HUES48 (cell line): ENCODE measurements at regions not wholly inside any gene's neighbourhood (a gene's known extent, or its start where the extent isn't known, plus 50 kb on each side); places are given as distances from the start of the nearest gene placed in this dataset.

Experiments used
- H3K27ac ChIP-seq: one replicate; pipeline ENCODE4 v1.7.0; 2013; ENCODE audit warnings: low read depth, low read length, inconsistent platforms
- H3K27me3 ChIP-seq: 2 replicates; pipeline ENCODE4 v1.6.1; 2013; ENCODE audit warnings: mild to moderate bottlenecking, low read length; ENCODE audit not compliant: control insufficient read depth, insufficient read depth
- H3K36me3 ChIP-seq: 2 replicates; pipeline ENCODE4 v1.6.1; 2013; ENCODE audit warnings: low read length; ENCODE audit not compliant: control insufficient read depth, insufficient read depth
- H3K4me1 ChIP-seq: 2 replicates; pipeline ENCODE4 v1.6.1; 2013; ENCODE audit warnings: mild to moderate bottlenecking, low read length; ENCODE audit not compliant: control insufficient read depth, insufficient read depth
- H3K4me3 ChIP-seq: 2 replicates; pipeline ENCODE4 v1.5.1; 2013; ENCODE audit warnings: mild to moderate bottlenecking, low read depth, low read length
- H3K9ac ChIP-seq: 2 replicates; pipeline ENCODE4 v1.6.1; 2013; ENCODE audit warnings: mild to moderate bottlenecking, low read depth, low read length, moderate library complexity
- H3K9me3 ChIP-seq: 2 replicates; pipeline ENCODE4 v1.6.1; 2013; ENCODE audit warnings: low read length; ENCODE audit not compliant: control insufficient read depth, insufficient read depth

GRCh38 chr4:144202081-144202480, 61.6 kb upstream of the GYPA start:
- Histone ChIP-seq H3K9me3 (peaks cover 9% of the 10 kb centered on the region; the same call in 1 of the 2 replicates), H3K27ac (no peak overlapping the region), H3K27me3 (no peaks in the 10 kb centered on the region), H3K36me3 (no peaks in the 10 kb centered on the region), H3K4me1 (no peaks in the 10 kb centered on the region), H3K9ac (no peak overlapping the region), H3K4me3 (no peak overlapping the region)

GRCh38 chr4:144203155-144203554, 62.6 kb upstream of the GYPA start:
- Histone ChIP-seq H3K9me3 (0 out of 2 replicates have a peak, but pooled peaks cover under 1% of the 10 kb centered on the region), H3K4me1 (no peaks in the 10 kb centered on the region), H3K9ac (no peak overlapping the region), H3K27me3 (no peaks in the 10 kb centered on the region), H3K4me3 (no peak overlapping the region), H3K27ac (no peak overlapping the region), H3K36me3 (no peaks in the 10 kb centered on the region)

GRCh38 chr4:144204431-144204830, 63.9 kb upstream of the GYPA start:
- H3K27me3 ChIP-seq = no peaks in the 10 kb centered on the region
- no peak overlapping the region for H3K4me3 ChIP-seq
- H3K9ac ChIP-seq = no peak overlapping the region
- H3K36me3 ChIP-seq = no peaks in the 10 kb centered on the region
- no peak overlapping the region for H3K27ac ChIP-seq
- no peaks in the 10 kb centered on the region for H3K4me1 ChIP-seq
- no peaks in the 10 kb centered on the region for H3K9me3 ChIP-seq

GRCh38 chr4:144206711-144207110, 66.2 kb upstream of the GYPA start:
- Histone ChIP-seq H3K9me3 (no peaks in the 10 kb centered on the region), H3K27ac (no peak overlapping the region), H3K27me3 (no peaks in the 10 kb centered on the region), H3K36me3 (no peaks in the 10 kb centered on the region), H3K4me1 (no peaks in the 10 kb centered on the region), H3K4me3 (no peak overlapping the region), H3K9ac (no peak overlapping the region)

GRCh38 chr4:144208074-144208473, 67.6 kb upstream of the GYPA start:
- no peak overlapping the region for H3K9ac ChIP-seq
- H3K27me3 ChIP-seq = no peaks in the 10 kb centered on the region
- no peak overlapping the region for H3K27ac ChIP-seq
- H3K9me3 ChIP-seq = no peaks in the 10 kb centered on the region
- H3K36me3 ChIP-seq = no peaks in the 10 kb centered on the region
- no peak overlapping the region for H3K4me3 ChIP-seq
- no peaks in the 10 kb centered on the region for H3K4me1 ChIP-seq

GRCh38 chr4:144209491-144209890, 69.0 kb upstream of the GYPA start:
- Histone ChIP-seq H3K27ac (no peak overlapping the region), H3K27me3 (no peaks in the 10 kb centered on the region), H3K4me3 (no peak overlapping the region), H3K9ac (no peak overlapping the region), H3K4me1 (no peaks in the 10 kb centered on the region), H3K36me3 (no peaks in the 10 kb centered on the region), H3K9me3 (no peaks in the 10 kb centered on the region)

GRCh38 chr4:144213371-144213770, 72.9 kb upstream of the GYPA start:
- no peaks in the 10 kb centered on the region for H3K4me1 ChIP-seq
- no peak overlapping the region for H3K27ac ChIP-seq
- no peaks in the 10 kb centered on the region for H3K9me3 ChIP-seq
- H3K4me3 ChIP-seq = no peak overlapping the region
- H3K36me3 ChIP-seq = no peaks in the 10 kb centered on the region
- H3K27me3 ChIP-seq = no peaks in the 10 kb centered on the region
- no peak overlapping the region for H3K9ac ChIP-seq

GRCh38 chr4:144223149-144223548, 82.6 kb upstream of the GYPA start:
- H3K27me3 ChIP-seq = no peaks in the 10 kb centered on the region
- no peaks in the 10 kb centered on the region for H3K4me1 ChIP-seq
- no peak overlapping the region for H3K27ac ChIP-seq
- H3K9ac ChIP-seq = no peak overlapping the region
- no peaks in the 10 kb centered on the region for H3K9me3 ChIP-seq
- H3K4me3 ChIP-seq = no peak overlapping the region
- no peaks in the 10 kb centered on the region for H3K36me3 ChIP-seq

- H3K27ac ChIP-seq = no peak overlapping the region
- H3K9me3 ChIP-seq = no peaks in the 10 kb centered on the region
- H3K27me3 ChIP-seq = no peaks in the 10 kb centered on the region
- H3K9ac ChIP-seq = no peak overlapping the region
- no peaks in the 10 kb centered on the region for H3K4me1 ChIP-seq
- H3K4me3 ChIP-seq = no peak overlapping the region
- H3K36me3 ChIP-seq = no peaks in the 10 kb centered on the region
These were observed 83.1 kb upstream of the GYPA start for GRCh38 chr4:144223661-144224060.

GRCh38 chr4:144259285-144259684, 118.8 kb upstream of the GYPA start:
- no peaks in the 10 kb centered on the region for H3K4me1 ChIP-seq
- H3K4me3 ChIP-seq = no peak overlapping the region
- H3K27ac ChIP-seq = no peak overlapping the region
- no peaks in the 10 kb centered on the region for H3K36me3 ChIP-seq
- no peaks in the 10 kb centered on the region for H3K9me3 ChIP-seq
- H3K27me3 ChIP-seq = no peaks in the 10 kb centered on the region
- no peak overlapping the region for H3K9ac ChIP-seq

- Histone ChIP-seq H3K27ac (no peak overlapping the region), H3K36me3 (no peaks in the 10 kb centered on the region), H3K4me3 (no peak overlapping the region), H3K9me3 (no peaks in the 10 kb centered on the region), H3K4me1 (no peaks in the 10 kb centered on the region), H3K27me3 (no peaks in the 10 kb centered on the region), H3K9ac (no peak overlapping the region)
These were observed 126.6 kb upstream of the GYPA start for GRCh38 chr4:144267084-144267483.

GRCh38 chr4:144280688-144281087, 140.2 kb upstream of the GYPA start:
- no peaks in the 10 kb centered on the region for H3K27me3 ChIP-seq
- no peaks in the 10 kb centered on the region for H3K36me3 ChIP-seq
- H3K9ac ChIP-seq = no peak overlapping the region
- H3K4me1 ChIP-seq = no peaks in the 10 kb centered on the region
- no peak overlapping the region for H3K4me3 ChIP-seq
- no peak overlapping the region for H3K27ac ChIP-seq
- H3K9me3 ChIP-seq = no peaks in the 10 kb centered on the region
